Colon (tissue), 2 donors: ENCODE measurements at regions not wholly inside any gene's neighbourhood (a gene's known extent, or its start where the extent isn't known, plus 50 kb on each side); places are given as distances from the start of the nearest gene placed in this dataset.

ENCODE experiments used
- FAIRE-seq: peaks from 2 replicates; lab custom pipeline; 2012; peaks lifted over from hg19 to GRCh38; lab: Jason Lieb, UNC
- donor health status: control.
- donor health status: control.

- no peak for FAIRE-seq
These were observed 592.0 kb upstream of the KCNMB2 start for GRCh38 chr3:177944228-177944661.

GRCh38 chr3:177946048-177946447, 590.2 kb upstream of the KCNMB2 start:
- FAIRE-seq: no peak

- FAIRE-seq: no peak
These were observed 589.7 kb upstream of the KCNMB2 start for GRCh38 chr3:177946497-177946896.

GRCh38 chr3:177946936-177947335, 589.3 kb upstream of the KCNMB2 start:
- no peak for FAIRE-seq

- no peak for FAIRE-seq
These were observed 588.3 kb upstream of the KCNMB2 start for GRCh38 chr3:177947901-177948300.

- FAIRE-seq: no peak
These were observed 587.4 kb upstream of the KCNMB2 start for GRCh38 chr3:177948716-177949425.

- no peak for FAIRE-seq
These were observed 577.0 kb upstream of the KCNMB2 start for GRCh38 chr3:177959188-177959587.

- FAIRE-seq: no peak
These were observed 576.2 kb upstream of the KCNMB2 start for GRCh38 chr3:177960014-177960413.

GRCh38 chr3:177960722-177961121, 575.5 kb upstream of the KCNMB2 start:
- FAIRE-seq: no peak

- no peak for FAIRE-seq
These were observed 574.5 kb upstream of the KCNMB2 start for GRCh38 chr3:177961784-177962183.

- FAIRE-seq: no peak
These were observed 569.7 kb upstream of the KCNMB2 start for GRCh38 chr3:177966493-177966892.

- FAIRE-seq: no peak
These were observed 567.3 kb upstream of the KCNMB2 start for GRCh38 chr3:177968891-177969290.

- no peak for FAIRE-seq
These were observed 562.9 kb upstream of the KCNMB2 start for GRCh38 chr3:177973241-177973840.

- FAIRE-seq: no peak
These were observed 560.0 kb upstream of the KCNMB2 start for GRCh38 chr3:177976241-177976640.

GRCh38 chr3:177976866-177977265, 559.4 kb upstream of the KCNMB2 start:
- no peak for FAIRE-seq

- FAIRE-seq: no peak
These were observed 558.7 kb upstream of the KCNMB2 start for GRCh38 chr3:177977381-177978158.

- no peak for FAIRE-seq
These were observed 557.3 kb upstream of the KCNMB2 start for GRCh38 chr3:177978946-177979345.

- no peak for FAIRE-seq
These were observed 556.5 kb upstream of the KCNMB2 start for GRCh38 chr3:177979703-177980102.

- no peak for FAIRE-seq
These were observed 554.7 kb upstream of the KCNMB2 start for GRCh38 chr3:177981576-177981975.

GRCh38 chr3:177982034-177982433, 554.2 kb upstream of the KCNMB2 start:
- no peak for FAIRE-seq

GRCh38 chr3:177983320-177983719, 552.9 kb upstream of the KCNMB2 start:
- FAIRE-seq: no peak

GRCh38 chr3:177992993-177993970, 543.0 kb upstream of the KCNMB2 start:
- no peak for FAIRE-seq
